SK-N-DZ (cell line): ENCODE measurements at regions not wholly inside any gene's neighbourhood (a gene's known extent, or its start where the extent isn't known, plus 50 kb on each side); places are given as distances from the start of the nearest gene placed in this dataset.
"Not testable (repeated sequence)": the region's sequence is repeated elsewhere in the genome, so short reads cannot be mapped to it uniquely, and the experiment has no call there.

Source experiments
- DNase-seq: peaks from one replicate; pipeline ENCODE4 v3.0.0-alpha.2; 2015; ENCODE audit warnings: low spot score

DNA sequence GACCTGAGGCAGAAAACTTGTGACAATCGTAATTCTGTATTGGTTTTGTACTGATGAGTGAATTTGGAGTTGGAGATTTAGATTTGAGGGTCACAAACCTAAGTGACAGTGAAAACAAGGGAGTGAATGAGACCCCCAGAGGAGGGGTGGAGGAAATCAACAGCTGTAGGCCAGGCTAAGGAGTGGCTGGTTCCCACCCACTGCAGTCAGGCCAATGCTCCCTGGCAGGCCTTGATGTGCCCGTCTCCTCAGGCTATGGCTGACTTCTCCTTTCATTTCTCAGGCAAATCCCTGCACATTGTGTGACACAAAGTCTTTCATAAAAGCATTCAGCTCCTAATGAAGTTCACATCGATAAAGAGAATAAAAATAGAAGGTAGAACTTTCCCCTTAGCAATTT lies 557.6 kb downstream of the CETN3 start:
- DNase-seq = no peak

DNA sequence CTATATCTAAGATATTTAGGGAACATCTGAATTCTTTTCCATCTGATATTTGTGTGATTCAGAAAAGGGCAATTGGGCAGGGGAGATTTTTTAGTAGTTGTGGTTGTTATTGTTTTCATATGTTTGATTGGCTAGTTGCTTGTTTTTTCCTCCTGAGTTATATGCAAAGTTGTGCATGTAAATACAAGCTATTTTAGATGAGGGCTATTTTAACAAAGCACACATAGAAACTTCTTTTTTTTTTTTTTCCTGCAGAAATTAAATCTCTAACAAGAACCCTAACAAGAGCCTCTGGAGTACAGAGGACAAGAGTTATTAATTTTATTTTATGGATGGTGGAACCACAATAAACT lies 559.1 kb downstream of the CETN3 start:
- DNase-seq = no peak

DNA sequence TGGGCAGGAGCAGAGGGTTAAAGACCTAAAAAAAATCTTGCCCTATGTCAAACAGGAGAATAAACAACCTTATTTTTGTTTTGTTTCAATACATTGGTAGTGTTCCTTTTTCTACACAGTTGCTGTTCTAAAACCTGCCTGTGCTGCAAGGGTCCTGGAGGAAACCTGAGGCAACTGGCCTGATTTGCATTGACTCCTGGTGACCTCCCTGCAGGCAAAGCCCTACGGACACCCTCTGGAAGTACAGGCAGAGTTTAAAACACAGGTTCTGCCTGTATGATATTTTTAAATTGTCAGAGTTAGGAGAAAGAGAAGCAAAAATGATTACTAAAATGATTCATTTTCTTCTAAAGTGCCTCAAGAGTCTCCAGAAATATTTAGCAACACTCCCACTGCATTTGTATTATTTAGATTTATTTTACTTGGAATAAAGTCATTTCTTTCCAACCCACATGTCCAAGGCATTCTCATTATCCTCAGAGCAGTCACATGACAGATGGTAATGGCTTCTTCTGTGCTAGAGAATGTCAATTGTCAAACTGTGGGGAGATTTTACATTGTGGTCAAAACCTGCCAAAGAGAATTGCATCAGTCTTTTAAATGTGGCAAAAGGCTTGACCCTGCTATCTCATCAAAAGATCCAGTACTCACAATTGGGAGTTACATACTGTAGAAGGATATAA lies 559.6 kb downstream of the CETN3 start:
- no peak for DNase-seq

DNA sequence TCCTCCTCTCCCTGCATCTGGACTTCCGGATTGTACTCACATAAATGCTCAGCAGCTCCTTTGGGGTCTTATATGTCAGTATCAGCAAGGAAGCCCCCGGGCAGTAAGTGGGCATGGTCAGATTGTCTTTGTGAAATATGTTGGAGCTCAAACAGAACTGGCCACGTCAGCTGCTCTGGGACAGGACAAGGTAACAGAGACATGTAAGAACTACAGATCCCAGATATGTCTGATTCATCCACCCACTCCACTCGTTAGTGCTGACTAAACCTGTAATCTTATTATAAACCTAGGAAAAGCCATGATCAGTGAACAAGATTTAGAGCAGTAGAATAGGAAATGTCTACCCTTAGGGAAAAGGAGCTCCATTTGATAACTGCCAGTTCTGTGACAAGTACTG lies 561.8 kb downstream of the CETN3 start:
- peak; percentile 48 for DNase-seq

DNA sequence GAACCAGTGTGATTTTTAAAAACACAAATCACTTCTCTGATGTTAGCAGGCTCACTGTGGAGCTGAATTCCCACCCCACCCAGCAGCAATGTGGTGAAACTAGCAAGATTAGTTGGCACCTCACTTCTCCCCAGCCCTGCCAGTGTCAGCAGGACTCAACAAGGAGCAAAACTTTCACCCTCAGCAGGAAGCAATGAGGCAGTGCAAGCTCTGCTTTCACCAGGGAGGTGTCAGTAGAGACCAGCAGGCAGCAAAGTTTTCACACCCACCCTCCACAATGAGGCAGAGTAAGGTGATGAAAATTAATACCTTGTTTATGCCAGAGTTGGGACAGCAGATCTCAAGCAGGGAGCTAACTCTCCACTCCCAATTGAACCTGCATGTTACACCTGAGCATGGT lies 565.0 kb downstream of the CETN3 start:
- DNase-seq = no peak

DNA sequence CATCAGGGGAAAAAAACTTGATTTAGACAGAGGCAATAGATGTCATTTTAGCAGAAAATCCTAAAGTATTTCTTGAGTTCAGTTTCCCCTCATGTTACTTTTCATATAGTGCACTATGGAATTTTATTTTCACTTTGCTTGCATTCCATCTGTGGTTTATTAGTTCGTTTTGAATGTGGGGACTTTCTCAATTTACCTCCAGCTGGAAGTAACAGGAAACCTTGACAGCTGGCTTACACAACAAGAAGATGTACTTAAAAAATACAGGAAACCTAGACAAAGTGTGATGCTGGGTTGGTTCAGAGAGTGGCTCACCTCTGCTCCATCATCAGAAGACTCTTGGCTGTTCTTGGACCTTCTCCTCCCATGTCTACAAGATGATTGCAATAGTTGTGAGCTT lies 567.0 kb downstream of the CETN3 start:
- DNase-seq = no peak

DNA sequence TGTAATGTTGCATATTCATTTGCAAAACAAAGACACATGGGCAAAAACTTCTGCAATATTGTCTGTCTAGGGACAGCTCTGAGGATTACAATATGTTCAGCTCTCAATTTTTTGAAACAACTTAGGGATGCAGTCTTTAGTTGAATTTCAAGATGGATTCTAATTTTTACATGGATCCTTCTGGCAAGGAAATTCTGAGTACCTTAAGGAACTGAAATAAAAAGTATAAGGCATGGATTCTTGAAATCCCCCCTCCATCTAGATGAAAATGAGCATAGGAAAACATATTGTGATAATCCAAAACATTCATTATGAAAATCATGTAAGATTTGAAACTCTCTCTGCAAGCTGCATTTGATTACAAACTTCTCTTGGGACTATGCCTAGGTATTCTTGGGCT lies 568.6 kb downstream of the CETN3 start:
- no peak for DNase-seq

DNA sequence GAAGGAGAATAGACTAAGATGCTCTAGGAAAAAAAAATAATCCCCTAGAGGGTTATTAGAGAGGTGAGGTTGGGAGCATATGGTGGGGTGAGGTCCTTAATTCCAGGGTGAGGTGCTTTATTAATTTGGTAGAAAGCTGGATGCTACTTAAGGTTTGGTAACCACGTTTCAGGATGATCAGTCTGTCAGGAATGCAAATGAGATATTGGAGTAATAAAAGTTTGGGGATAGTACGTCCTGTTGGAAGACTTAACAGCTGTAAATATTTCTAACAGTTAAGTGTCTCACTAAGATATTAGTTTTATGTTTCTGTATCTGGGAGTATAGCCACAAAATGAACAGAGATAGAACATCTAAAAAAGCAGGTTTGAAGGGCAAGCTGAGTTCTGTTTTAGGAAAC lies 578.9 kb downstream of the CETN3 start:
- DNase-seq = no peak

DNA sequence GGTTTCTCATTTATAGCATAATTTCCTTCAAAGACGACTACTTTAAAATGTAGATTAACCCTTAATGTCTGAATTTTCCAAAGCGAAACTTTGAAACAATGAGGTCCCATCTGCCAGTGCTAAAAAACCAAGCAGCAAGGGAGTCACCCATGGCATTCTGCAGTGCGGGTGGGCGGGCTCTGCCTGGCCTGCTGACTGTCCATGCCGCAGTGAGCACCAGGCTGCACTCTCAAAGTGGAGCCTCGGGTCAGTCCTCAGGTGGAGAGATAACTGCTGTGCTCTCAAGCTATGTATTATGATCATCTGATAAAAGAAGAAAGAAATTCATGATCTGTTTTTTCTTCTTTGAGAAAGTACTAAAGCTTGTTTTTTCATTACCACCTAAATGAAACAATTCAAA lies 581.6 kb downstream of the CETN3 start:
- no peak for DNase-seq

DNA sequence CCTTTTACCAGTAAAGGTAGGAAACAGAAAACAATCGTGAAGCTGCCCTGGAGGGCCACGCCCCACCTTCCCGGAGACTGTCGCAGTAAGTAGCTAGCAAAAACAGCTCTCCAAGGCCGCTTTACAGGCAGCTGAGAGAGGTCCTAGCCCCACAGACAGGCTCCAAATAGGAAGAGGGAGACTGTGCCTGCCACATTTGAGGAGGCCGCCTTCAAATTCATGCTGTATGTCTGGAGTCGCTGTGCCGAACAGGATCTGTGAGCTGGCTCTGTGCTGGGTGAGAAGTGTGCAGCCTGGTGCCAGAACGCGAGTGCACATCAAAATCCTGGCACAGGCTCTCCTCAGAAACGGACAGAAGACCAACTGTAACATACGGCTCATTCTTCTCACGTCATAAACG lies 582.2 kb downstream of the CETN3 start:
- DNase-seq = no peak

DNA sequence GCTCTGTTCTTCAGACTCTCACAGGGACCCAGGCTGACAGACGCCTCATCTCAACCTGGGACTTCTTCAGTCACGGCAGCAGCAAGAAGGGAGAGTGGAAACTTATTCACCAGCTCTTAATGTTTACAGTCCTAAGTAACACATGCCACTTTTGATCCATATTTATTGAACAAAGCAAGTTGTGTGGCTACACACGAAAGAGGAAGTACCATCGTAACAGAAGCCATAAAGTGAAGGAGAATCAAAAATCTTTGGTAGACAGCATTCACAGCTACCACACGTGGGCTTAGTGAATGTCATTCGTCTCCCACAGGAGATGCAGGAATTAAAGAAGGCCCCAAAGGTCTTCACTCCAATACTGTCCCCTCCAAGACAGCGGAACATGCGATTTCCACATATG lies 582.6 kb downstream of the CETN3 start:
- no peak for DNase-seq

DNA sequence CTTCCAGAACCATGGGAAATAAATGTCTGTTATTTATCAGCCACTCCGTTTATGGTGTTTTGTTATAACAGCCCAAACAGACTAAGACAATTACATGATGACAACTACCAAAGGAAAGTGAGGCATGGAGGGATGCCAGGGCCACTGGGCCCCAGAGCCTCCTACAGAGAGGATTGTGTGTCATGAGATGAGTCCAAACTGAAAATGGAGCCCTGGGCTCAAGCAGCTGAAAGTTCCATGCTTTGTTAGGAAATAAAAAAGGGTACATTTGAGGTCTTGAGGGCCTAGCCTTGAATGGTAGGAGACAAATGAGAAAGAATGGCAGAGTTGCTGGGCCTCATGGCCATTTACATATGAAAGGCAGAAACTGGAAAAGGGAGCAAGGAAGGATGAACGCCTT lies 586.5 kb downstream of the CETN3 start:
- DNase-seq = no peak

DNA sequence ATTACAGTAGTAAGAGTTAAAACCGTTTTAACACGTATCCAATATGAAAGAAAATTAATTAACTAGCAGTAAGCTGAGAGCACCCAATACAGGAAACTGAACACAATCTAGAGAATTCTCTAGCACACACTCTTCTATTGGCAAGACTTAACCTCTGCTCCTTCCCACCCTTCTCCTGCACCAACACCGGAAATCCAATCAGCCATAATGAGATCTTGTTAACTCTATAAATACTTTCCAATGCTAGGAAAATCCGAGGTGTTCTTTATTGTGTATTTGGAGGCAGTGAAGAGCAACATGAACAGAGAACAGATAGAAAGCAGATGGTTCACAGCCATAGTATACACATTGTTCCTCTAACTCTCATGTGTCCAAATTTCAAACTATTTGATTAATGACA lies 591.7 kb downstream of the CETN3 start:
- DNase-seq = no peak

DNA sequence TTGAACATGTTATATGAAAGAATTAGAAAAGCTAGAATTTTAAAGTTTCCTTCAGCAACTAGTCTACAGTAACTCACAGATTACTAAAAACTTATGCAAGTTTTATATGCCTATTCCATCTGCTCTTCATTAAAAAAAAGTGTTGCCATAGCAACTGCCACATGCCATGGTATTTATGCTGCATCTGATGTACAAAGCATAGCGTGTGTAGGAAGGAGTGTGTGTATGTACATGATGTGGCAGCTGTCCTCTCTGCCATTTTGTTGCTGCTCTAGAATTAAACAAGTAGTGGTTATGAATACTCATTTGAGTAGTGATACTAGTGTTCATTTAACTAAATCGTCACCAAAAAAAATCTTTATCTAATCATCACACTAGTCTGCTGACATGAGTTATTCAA lies 593.5 kb downstream of the CETN3 start:
- no peak for DNase-seq

DNA sequence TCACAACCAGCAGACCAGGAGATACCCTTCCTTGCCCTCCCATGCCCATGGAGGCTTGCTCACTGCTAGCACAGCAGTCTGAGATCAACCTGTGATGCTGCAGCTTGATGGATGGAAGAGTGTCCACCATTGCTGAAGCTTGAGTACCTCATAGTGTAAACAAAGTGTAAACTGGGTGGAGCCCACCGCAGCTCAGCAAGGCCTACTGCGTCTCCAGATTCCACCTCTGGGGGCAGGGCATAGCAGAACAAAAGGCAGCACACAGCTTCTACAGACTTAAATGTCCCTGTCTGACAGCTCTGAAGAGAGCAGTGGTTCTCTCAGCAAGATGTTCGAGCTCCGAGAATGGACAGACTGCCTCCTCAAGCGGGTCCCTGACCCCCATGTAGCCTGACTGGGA lies 608.8 kb downstream of the CETN3 start:
- not testable (repeated sequence) for DNase-seq

DNA sequence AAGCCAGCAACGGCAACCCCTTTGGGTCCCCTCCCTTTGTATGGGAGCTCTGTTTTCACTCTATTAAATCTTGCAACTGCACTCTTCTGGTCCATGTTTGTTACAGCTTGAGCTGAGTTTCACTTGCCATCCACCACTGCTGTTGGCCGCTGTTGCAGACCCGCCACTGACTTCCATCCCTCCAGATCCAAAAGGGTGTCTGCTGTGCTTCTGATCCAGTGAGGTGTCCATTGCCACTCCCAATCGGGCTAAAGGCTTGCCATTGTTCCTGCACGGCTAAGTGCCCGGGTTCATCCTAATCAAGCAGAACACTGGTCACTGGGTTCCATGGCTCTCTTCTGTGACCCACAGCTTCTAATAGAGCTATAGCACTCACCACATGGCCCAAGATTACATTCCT lies 615.1 kb downstream of the CETN3 start:
- not testable (repeated sequence) for DNase-seq

DNA sequence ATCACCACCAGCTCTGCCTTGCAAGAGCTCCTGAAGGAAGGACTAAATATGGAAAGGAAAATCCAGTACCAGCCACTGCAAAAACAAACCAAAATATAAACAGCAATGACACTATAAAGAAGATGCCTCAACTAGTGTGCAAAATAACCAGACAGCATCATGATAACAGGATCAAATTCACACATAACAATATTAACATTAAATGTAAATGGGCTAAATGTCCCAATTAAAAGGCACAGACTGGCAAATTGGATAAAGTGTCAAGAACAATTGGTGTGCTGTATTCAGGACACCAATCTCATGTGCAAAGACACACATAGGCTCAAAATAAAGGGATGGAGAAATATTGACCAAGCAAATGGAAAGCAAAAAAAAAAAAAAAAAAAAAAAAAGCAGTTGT lies 629.8 kb downstream of the CETN3 start:
- DNase-seq = not testable (repeated sequence)

DNA sequence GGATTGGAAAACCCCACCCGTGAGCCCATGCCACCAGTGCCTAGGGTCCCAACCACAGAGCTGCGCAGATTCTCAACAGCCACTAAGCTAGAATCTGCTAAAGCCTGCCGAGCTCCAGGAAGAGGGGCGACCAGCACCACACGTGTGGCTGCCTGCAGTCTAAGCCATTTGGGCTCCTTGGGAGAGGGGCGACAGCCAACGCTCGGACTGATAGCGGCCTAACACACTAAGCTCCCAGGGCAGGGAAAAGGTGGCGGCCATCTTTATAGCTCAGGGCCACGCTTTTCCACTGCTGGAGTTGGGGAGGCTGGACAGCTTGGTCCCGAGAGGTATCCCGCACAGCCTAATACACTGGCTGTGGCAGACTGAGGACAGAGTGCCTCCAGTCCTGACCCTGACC lies 631.8 kb downstream of the CETN3 start:
- no peak for DNase-seq

DNA sequence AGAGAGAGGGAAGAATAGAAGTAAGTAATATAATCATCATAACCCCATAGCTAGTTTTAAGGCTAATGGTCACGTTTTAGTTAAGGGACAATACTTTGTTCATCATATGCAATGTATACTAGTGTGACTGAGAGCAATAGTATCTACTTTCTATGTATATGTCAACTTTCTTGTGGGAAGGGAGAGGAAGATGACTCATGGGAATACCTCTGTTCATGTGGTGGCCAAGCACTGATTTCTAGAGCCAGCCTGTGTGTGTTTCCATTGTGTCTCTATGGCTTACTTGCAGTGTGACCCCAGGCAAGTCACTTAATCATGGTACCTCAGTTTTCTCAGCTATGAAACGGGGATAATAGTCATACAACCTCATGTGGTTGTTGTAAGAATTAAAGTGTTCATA lies 639.6 kb downstream of the CETN3 start:
- DNase-seq = no peak

DNA sequence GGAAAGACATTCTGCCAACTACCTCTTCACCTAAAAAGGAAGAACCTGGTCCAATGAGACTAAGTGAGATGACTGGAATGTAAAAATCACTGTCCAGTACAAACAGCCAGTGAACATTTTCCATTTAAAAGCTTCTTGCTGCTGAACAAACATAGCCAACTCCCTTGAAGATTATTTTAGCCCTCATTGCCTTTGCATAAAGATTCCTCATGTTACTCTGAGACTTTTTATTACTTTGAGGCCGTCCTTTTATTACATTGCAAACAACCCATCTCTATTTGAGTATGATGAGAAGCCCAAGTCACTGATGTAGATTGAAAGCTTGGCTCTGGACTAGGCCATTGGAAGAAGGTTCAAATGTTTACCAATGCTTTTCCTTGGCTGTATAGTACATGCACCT lies 649.8 kb downstream of the CETN3 start:
- no peak for DNase-seq

DNA sequence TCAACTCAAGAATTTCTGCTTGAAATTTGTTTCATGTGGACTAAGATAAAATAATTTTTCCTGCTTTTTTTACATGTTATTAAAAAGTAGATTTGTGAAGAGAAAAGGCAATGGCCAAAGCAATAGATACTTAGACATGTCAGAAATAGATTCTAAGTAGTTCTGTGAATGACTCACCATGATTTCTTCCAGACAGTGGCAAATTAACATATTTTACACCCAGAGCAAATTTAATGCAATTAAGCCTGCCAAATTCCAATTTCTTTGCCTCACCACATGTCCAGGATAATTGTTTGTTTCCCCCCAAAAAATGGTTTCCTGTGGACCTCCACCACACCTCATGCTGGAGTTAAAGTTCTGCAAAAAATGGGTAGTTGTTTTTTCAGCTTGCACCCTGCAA lies 651.4 kb downstream of the CETN3 start:
- DNase-seq = no peak

DNA sequence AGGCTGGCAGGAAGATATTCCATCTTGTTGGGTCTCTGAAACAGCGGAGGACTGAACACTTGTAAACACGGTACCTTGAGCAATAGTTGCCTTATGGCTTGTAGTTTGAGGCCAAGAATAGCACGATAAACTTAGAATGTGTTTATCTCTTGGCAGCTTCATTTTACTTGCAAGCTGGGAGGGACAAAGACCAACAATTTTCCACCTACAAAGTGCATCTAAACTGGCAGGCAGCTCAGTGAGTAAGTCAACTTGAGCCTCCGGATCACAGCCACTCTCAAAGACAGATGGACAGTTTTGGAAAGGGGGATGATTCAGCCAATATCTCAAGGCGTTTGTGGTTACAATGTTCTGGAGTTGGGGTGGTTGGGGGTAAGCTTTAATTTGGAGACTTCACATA lies 652.6 kb downstream of the CETN3 start:
- DNase-seq = no peak

DNA sequence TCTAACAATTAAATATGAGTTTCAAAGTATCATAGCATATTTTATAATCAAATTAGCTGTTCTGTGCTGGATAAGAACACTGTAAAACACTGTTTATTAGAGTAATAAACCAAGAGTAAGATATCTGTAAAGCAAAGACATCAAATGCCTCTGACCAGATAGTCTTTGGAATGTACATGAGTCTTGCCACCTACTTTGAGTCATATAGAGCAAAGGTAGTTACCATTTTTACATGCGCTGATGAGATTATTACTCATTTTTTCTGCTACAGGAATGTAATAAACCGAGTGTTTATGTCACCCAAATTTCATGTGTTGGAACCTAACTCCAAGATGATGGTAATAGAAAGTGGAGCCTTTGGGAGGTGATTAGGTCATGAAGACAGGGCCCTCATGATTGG lies 654.5 kb downstream of the CETN3 start:
- no peak for DNase-seq

DNA sequence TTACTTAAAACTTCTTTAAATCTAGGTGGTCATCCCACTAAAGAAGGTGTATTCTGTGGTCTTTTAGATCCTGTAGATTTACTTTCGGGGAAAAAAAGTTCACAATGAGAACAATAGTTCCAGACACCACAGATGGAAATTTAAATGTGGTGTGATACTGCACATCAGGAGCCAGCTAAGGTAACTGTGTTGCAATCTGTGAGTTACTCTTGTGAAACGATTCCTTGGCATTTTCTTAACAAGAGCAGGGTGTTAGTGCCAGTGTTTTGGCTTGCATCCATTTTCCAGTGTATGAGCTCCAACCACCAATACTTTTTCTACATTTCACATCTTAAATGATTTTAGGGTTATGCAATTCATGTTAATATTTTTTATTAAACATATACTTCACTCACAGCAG lies 674.5 kb downstream of the CETN3 start:
- DNase-seq = no peak

DNA sequence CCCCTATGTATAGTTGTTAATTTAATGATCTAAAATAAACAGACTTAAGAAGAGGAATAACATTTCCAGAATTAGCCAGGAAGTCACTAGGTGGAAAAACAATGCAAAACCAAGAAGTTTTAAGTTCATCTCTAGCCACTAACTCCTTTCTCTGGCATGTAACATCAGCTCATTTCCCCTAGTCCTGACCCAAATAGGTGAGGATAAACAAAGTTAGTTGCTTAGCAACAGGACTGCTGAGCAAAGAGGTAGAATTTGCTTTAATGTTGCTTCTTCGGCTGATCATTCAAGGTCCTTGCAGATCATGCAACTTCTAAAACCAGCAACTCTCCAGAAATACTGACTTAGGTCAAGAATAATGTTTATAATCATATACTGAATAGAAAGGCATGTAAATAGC lies 675.8 kb downstream of the CETN3 start:
- no peak for DNase-seq
